GM18526 (cell line): ENCODE measurements at regions not wholly inside any gene's neighbourhood (a gene's known extent, or its start where the extent isn't known, plus 50 kb on each side); places are given as distances from the start of the nearest gene placed in this dataset.

Experiments used
- POLR2A ChIP-seq: IDR thresholded peaks from 3 replicates; pipeline ENCODE4 v1.6.1; 2011; ENCODE audit not compliant: insufficient read length; ENCODE audit errors: extremely low read depth

DNA sequence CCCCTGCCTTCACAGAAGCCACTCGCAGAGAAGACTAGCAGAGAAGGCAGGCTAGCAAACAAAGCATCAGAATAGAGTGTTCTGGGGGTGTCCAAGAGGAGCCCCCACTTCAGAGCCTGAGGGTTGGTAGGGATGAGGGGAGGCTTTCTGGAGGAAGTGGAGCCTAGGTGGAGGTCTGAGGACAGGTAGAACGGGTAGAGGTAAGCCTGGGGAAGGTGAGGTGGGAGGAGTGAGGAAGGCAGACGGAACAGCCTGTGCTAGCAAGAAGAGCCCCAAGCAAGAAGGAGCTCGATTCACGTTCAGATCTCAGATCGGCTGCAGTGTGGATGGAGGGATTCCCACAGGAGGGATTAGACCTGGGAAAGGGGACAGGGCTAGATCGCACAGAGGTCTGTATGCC, 66.0 kb upstream of the DUSP5 start:
- no peak for TF ChIP-seq POLR2A

GRCh38 chr10:110432084-110432483, 65.6 kb upstream of the DUSP5 start:
- TF ChIP-seq POLR2A = no peak

DNA sequence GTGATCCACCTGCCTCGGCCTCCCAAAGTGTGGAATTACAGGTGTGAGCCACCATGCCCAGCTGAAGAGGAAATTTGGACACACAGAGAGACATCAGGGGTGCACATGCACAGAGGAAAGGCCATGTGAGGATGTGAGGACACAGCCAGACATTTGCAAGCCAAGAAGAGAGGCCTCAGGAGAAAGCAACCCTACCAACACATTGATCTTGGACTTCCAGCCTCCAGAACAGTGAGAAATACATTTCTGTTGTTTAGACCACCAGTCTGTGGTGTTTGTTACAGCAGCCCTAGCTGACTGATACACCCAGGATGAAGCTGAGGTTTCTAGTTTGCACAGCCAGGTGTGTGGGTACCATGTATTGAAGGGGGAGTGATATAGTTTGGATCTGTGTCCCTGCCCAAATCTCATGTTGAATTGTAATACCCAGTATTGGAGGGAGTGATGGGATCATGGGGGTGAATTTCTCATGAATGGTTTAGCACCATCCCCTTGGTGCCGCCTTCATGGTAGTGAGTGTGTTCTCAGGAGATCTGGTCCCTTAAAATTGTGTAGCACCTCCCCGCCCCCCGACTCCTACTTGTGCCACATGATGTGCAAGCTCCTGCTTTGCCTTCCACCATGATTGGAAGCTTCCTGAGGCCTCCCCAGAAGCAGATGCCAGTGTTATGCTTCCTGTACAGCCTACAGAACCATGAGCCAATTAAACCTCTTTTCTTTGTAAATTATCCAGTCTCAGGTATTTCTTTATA, 64.7 kb upstream of the DUSP5 start:
- TF ChIP-seq POLR2A = no peak

GRCh38 chr10:110433740-110434139, 64.0 kb upstream of the DUSP5 start:
- no peak for TF ChIP-seq POLR2A

- no peak for TF ChIP-seq POLR2A
These were observed 63.1 kb upstream of the DUSP5 start for GRCh38 chr10:110434489-110435096.

- no peak for TF ChIP-seq POLR2A
These were observed 61.0 kb upstream of the DUSP5 start for GRCh38 chr10:110436554-110437350.

- no peak for TF ChIP-seq POLR2A
These were observed 60.4 kb upstream of the DUSP5 start for GRCh38 chr10:110437351-110437605.

DNA sequence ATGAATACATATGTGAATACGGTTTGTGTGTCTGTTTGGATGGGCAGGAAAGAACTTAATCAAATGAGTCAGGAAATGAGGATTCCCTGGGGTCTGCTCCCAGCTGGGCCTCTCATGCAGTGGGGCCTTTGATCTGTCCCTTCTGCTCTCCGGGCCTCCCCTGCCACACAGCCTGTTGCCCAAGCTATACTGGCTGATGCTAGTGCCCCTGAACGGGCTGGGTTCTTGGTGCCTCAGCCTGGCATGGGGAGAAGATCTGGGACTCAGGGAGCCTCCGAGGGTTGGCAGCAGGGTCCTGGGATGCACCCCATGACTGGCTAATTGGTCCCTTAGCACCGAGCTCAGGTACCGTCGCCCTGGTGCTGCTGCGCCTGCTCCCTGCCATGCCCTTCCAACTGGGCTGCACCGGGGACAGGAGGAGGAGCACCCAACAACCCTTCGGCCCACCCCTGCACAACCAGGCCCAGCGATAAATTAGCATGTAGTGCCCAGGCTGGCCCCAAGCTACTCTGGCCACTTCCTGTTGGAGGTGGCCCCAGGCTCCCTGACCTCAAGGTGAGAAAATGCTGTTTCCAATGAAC, 59.9 kb upstream of the DUSP5 start:
- TF ChIP-seq POLR2A = no peak

- TF ChIP-seq POLR2A = no peak
These were observed 55.0 kb upstream of the DUSP5 start for GRCh38 chr10:110442746-110443145.

- TF ChIP-seq POLR2A = no peak
These were observed 54.3 kb upstream of the DUSP5 start for GRCh38 chr10:110443239-110444003.

GRCh38 chr10:110444004-110444337, 53.7 kb upstream of the DUSP5 start:
- no peak for TF ChIP-seq POLR2A

DNA sequence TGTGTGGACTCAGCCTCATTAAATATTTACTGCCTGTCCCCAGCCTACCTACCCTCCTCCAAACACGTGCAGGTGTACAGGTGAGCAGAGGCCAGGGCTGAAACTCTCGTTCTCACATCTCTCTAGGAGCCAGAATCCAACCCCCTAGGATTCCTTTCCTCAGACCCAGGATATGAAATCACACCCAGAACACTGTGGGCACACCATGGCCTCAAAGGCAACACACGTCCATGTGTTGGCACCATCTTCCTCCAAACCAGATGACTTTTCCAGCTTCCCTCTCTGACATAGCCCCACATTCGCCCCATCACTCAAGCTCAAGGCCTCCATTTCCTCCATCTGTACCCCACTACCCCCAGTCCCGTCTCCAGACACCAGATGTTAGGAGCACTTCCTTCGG, 51.8 kb upstream of the DUSP5 start:
- TF ChIP-seq POLR2A = no peak

- no peak for TF ChIP-seq POLR2A
These were observed 51.4 kb upstream of the DUSP5 start for GRCh38 chr10:110446277-110446676.

DNA sequence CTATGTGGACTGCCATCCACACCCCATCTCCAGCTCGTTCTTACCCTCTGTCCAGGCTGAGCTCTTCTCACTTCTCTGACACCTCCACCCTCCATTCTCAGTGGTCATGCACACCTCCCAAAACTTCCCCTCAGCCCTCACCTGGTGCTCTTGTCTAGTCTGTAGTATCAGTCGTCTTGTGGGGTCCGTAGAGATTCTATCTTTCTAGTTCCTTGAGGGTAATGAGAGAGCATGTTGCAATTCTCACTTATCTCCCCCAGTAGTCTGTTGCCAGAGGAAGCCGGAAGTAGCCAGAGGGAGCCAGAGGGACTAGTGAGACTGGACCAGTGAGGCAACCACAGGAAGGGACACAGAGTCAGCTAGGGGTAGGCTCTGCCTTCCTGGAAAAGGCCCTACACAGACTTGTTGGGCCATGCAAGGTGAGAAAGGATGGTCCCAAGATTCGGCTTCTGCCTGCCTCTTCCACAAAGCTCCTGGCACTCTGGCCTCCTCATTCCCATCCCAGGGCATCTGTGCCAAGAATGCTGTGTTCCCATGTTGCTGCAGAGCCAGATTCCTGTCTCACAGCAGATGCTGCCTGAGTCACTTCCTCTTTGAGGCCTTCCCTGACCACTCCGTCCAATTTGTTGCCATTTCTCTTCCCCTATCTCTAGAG, 50.6 kb upstream of the DUSP5 start:
- no peak for TF ChIP-seq POLR2A

DNA sequence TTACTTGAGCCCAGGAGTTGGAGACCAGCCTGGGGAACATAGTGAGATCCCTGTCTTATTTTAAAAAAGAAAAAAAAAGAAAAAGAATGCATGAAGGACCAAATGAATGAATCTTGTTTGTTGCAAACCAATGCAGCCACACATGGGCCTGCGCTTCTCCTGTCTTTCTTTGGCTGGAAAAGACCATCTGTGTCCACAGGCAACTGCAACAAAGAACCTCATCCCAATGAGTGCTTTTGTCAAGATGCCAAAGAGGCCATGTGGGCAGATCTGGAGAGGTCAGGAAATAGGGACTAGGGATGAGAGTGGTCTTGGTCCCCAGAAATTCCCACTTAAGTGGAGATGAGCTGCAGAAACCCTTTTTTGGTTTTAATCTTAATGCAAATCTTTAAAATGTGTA, 49.8 kb upstream of the DUSP5 start:
- TF ChIP-seq POLR2A = no peak
